OCI-LY1 (cell line): ENCODE measurements at regions not wholly inside any gene's neighbourhood (a gene's known extent, or its start where the extent isn't known, plus 50 kb on each side); places are given as distances from the start of the nearest gene placed in this dataset.

Source experiments
- H2AFZ ChIP-seq: fragments of 200-600 bp; sonication (generic), shearing (Covaris generic); 2 replicates; pipeline ENCODE4 v1.6.0; 2014; ENCODE audit warnings: antibody characterized with exemption, mild to moderate bottlenecking, low read length
- H3F3A ChIP-seq: fragments of 200-600 bp; sonication (generic), shearing (Covaris generic); 2 replicates; pipeline ENCODE4 v1.6.0; 2014; ENCODE audit warnings: mild to moderate bottlenecking, antibody characterized with exemption, low read length, moderate library complexity; ENCODE audit not compliant: insufficient read depth
- H3K27ac ChIP-seq: fragments of 200-600 bp; sonication (generic); 2 replicates; pipeline ENCODE4 v1.5.1; 2014; ENCODE audit warnings: low read length, mixed run types, mild to moderate bottlenecking, low read depth; ENCODE audit not compliant: poor library complexity, severe bottlenecking
- H3K27me3 ChIP-seq: fragments of 200-600 bp; sonication (generic); 2 replicates; pipeline ENCODE4 v1.6.0; 2014; ENCODE audit warnings: antibody characterized with exemption, mild to moderate bottlenecking, low read length, moderate library complexity; ENCODE audit not compliant: insufficient read depth
- H3K36me3 ChIP-seq: fragments of 200-600 bp; sonication (generic); 2 replicates; pipeline ENCODE4 v1.6.1; 2014; ENCODE audit warnings: mild to moderate bottlenecking, antibody characterized with exemption, low read length, moderate library complexity, mixed read lengths; ENCODE audit not compliant: insufficient read depth
- H3K4me1 ChIP-seq: fragments of 200-600 bp; sonication (generic); 2 replicates; pipeline ENCODE4 v1.5.1; 2014; ENCODE audit warnings: mild to moderate bottlenecking, low read length, moderate library complexity; ENCODE audit not compliant: insufficient read depth, severe bottlenecking
- H3K4me2 ChIP-seq: fragments of 200-600 bp; sonication (generic), shearing (Covaris generic); 2 replicates; pipeline ENCODE4 v1.6.1; 2014; ENCODE audit warnings: low read length
- H3K4me3 ChIP-seq: fragments of 200-600 bp; sonication (generic); 2 replicates; pipeline ENCODE4 v1.5.1; 2014; ENCODE audit warnings: low read length, low read depth, mild to moderate bottlenecking, mixed read lengths; ENCODE audit not compliant: poor library complexity, severe bottlenecking
- H3K79me2 ChIP-seq: fragments of 200-600 bp; shearing (Covaris generic); 2 replicates; pipeline ENCODE4 v1.6.1; 2016; ENCODE audit warnings: mixed run types, low read length, mixed read lengths; ENCODE audit not compliant: insufficient read depth
- H3K9ac ChIP-seq: fragments of 200-600 bp; sonication (generic), shearing (Covaris generic); 2 replicates; pipeline ENCODE4 v1.6.1; 2014; ENCODE audit warnings: mild to moderate bottlenecking, low read length, mixed read lengths
- H3K9me2 ChIP-seq: fragments of 200-600 bp; sonication (generic), shearing (Covaris generic); 2 replicates; pipeline ENCODE4 v1.6.1; 2014; ENCODE audit warnings: low read depth, mild to moderate bottlenecking, low read length, mixed read lengths
- H3K9me3 ChIP-seq: fragments of 200-600 bp; shearing (Covaris generic); 2 replicates; pipeline ENCODE4 v1.6.1; 2014; ENCODE audit warnings: low read length, mixed read lengths
- H4K20me1 ChIP-seq: fragments of 200-600 bp; sonication (generic), shearing (Covaris generic); 2 replicates; pipeline ENCODE4 v1.6.0; 2016; ENCODE audit warnings: mild to moderate bottlenecking, low read length; ENCODE audit not compliant: insufficient read depth
- EZH2 ChIP-seq: fragments of 200-600 bp; sonication (generic), shearing (Covaris generic); IDR thresholded peaks from 2 replicates; pipeline ENCODE4 v1.8.0; 2017; ENCODE audit warnings: borderline replicate concordance, mixed run types, mild to moderate bottlenecking, antibody characterized with exemption, low read length, moderate library complexity, mixed read lengths
- TF ChIP-seq, protein P1 (sequence below): fragments of 200-600 bp; sonication (generic), shearing (Covaris generic); IDR thresholded peaks from 2 replicates; pipeline ENCODE4 v1.5.1; 2017; ENCODE audit warnings: mild to moderate bottlenecking, antibody characterized with exemption, low read length, moderate library complexity, mixed read lengths

DNA sequence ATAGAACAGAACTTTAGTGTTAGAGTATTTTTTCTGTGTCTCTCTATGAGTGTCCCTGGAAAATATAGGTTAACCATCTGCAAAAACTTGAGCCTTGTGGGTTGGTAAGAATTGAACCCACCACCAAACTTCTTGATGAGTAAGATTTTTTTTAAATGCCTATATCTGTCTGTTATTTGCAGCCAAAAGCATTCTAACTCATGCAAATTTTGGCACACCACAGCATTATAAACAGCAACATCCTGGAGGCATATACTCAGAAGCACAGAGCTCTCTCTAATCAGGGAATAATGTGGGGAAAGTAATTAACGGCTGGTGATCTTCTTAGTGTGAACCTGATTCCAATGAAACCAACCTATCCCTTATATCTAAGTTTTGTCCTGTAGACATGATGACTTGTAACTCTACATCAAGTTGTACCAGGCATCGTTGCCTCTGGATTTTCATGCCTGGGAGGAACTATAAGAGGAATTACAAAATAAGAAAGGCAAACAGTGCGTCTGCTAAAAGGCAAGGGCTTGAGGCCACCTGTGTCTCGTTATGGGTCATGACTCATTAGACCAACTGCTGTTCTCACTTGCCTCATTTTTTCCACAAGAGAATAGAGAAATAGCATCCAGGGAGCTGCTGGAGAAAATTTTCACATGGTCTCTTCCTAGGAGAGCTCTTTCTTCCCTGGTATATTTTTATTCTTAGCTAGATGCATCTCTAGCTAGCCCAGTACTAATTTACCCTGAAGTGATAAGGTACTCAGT, 202.4 kb downstream of the CHIC2 start:
- no peaks in the 10 kb centered on the region for H4K20me1 ChIP-seq
- no peak overlapping the region for H3K4me3 ChIP-seq
- no peaks in the 10 kb centered on the region for H3K4me1 ChIP-seq
- no peaks in the 10 kb centered on the region for H3K79me2 ChIP-seq
- H3F3A ChIP-seq, result no peaks in the 10 kb centered on the region
- H2AFZ ChIP-seq, result no peak overlapping the region
- H3K9ac ChIP-seq, result no peak overlapping the region
- TF ChIP-seq, protein P1, sequence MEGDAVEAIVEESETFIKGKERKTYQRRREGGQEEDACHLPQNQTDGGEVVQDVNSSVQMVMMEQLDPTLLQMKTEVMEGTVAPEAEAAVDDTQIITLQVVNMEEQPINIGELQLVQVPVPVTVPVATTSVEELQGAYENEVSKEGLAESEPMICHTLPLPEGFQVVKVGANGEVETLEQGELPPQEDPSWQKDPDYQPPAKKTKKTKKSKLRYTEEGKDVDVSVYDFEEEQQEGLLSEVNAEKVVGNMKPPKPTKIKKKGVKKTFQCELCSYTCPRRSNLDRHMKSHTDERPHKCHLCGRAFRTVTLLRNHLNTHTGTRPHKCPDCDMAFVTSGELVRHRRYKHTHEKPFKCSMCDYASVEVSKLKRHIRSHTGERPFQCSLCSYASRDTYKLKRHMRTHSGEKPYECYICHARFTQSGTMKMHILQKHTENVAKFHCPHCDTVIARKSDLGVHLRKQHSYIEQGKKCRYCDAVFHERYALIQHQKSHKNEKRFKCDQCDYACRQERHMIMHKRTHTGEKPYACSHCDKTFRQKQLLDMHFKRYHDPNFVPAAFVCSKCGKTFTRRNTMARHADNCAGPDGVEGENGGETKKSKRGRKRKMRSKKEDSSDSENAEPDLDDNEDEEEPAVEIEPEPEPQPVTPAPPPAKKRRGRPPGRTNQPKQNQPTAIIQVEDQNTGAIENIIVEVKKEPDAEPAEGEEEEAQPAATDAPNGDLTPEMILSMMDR, result no peak
- TF ChIP-seq EZH2, result no peak
- no peaks in the 10 kb centered on the region for H3K36me3 ChIP-seq
- no peaks in the 10 kb centered on the region for H3K9me2 ChIP-seq
- H3K4me2 ChIP-seq, result no peak overlapping the region
- H3K27ac ChIP-seq, result no peak overlapping the region
- peaks cover 4% of the 10 kb centered on the region; the same call in 1 of the 2 replicates for H3K27me3 ChIP-seq
- H3K9me3 ChIP-seq, result no peaks in the 10 kb centered on the region

DNA sequence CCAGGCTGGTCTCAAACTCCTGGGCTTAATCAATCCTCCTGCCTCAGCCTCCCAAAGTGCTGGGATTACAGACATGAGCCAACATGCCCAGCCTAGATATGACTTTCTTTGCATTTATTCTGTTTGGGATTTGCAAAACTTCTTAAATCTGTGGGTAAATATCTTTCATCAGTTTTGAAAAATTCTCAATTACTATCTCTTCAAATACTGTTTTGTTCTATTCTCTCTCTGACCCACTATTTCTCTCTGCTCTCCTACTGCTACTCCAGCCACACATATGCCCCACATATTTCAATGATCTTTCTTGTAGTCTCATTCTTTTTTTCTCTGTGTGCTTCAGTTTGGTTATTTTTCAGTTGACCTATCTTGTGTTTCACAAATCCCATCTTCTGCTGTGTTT, 205.1 kb downstream of the CHIC2 start:
- no peak overlapping the region for H3K9ac ChIP-seq
- no peaks in the 10 kb centered on the region for H3K9me2 ChIP-seq
- H3K4me3 ChIP-seq, result no peak overlapping the region
- no peaks in the 10 kb centered on the region for H4K20me1 ChIP-seq
- no peaks in the 10 kb centered on the region for H3K36me3 ChIP-seq
- H3K4me2 ChIP-seq, result no peak overlapping the region
- H3K27ac ChIP-seq, result no peak overlapping the region
- no peak for TF ChIP-seq EZH2
- TF ChIP-seq, protein P1, result no peak
- no peaks in the 10 kb centered on the region for H3K9me3 ChIP-seq
- peaks cover 13% of the 10 kb centered on the region for H3K4me1 ChIP-seq
- H3K79me2 ChIP-seq, result no peaks in the 10 kb centered on the region
- H3F3A ChIP-seq, result no peaks in the 10 kb centered on the region
- H2AFZ ChIP-seq, result no peak overlapping the region
- H3K27me3 ChIP-seq, result no peaks in the 10 kb centered on the region

DNA sequence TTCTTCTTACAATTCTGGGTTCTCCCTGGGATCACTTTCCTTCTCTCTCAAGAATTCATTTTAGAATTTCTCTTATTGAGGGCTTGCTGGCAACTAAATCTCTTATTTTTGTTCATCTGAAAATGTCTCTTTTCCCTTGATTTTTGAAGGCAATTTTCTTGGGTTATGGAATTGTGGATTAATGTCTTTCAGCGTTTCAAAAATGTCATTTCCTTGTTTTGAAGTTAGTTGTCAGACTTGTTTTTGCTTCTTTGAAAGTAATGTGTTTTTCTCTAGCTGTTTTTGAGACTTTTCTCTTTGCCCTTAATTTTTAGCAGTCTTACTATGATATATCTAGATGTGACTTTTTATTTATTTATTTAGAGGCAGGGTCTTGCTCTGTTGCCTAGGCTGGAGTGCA, 205.7 kb downstream of the CHIC2 start:
- no peak overlapping the region for H2AFZ ChIP-seq
- no peak overlapping the region for H3K4me3 ChIP-seq
- no peak overlapping the region for H3K9ac ChIP-seq
- no peaks in the 10 kb centered on the region for H3K36me3 ChIP-seq
- no peaks in the 10 kb centered on the region for H3K9me3 ChIP-seq
- no peaks in the 10 kb centered on the region for H4K20me1 ChIP-seq
- no peak overlapping the region for H3K27ac ChIP-seq
- no peak for TF ChIP-seq EZH2
- TF ChIP-seq, protein P1, result no peak
- peaks cover 13% of the 10 kb centered on the region for H3K4me1 ChIP-seq
- no peak overlapping the region for H3K4me2 ChIP-seq
- H3F3A ChIP-seq, result no peaks in the 10 kb centered on the region
- no peaks in the 10 kb centered on the region for H3K27me3 ChIP-seq
- H3K79me2 ChIP-seq, result no peaks in the 10 kb centered on the region
- H3K9me2 ChIP-seq, result no peaks in the 10 kb centered on the region
